Neural cell (in vitro differentiated cells): ENCODE measurements at regions not wholly inside any gene's neighbourhood (a gene's known extent, or its start where the extent isn't known, plus 50 kb on each side); places are given as distances from the start of the nearest gene placed in this dataset.

Experiments used
- EZH2 ChIP-seq: fragments of 200-600, 300-800 bp; shearing (Covaris generic), sonication (generic); IDR thresholded peaks from 2 replicates; pipeline ENCODE4 v1.6.1; 2014; ENCODE audit warnings: antibody characterized with exemption, low read length, borderline replicate concordance, mild to moderate bottlenecking; ENCODE audit not compliant: insufficient read depth, poor library complexity, severe bottlenecking
- TF ChIP-seq, protein P1 (sequence below): fragments of 450-650 bp; IDR thresholded peaks from 2 replicates; pipeline ENCODE4 v1.5.1; 2014; ENCODE audit warnings: antibody characterized with exemption, mild to moderate bottlenecking, moderate library complexity; ENCODE audit not compliant: poor library complexity, severe bottlenecking

- TF ChIP-seq EZH2: no peak
- TF ChIP-seq, protein P1, sequence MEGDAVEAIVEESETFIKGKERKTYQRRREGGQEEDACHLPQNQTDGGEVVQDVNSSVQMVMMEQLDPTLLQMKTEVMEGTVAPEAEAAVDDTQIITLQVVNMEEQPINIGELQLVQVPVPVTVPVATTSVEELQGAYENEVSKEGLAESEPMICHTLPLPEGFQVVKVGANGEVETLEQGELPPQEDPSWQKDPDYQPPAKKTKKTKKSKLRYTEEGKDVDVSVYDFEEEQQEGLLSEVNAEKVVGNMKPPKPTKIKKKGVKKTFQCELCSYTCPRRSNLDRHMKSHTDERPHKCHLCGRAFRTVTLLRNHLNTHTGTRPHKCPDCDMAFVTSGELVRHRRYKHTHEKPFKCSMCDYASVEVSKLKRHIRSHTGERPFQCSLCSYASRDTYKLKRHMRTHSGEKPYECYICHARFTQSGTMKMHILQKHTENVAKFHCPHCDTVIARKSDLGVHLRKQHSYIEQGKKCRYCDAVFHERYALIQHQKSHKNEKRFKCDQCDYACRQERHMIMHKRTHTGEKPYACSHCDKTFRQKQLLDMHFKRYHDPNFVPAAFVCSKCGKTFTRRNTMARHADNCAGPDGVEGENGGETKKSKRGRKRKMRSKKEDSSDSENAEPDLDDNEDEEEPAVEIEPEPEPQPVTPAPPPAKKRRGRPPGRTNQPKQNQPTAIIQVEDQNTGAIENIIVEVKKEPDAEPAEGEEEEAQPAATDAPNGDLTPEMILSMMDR: no peak
These were observed 171.7 kb downstream of the TLE3 start for GRCh38 chr15:69926006-69926405.
